ENCODE measurements at regions not wholly inside any gene's neighbourhood (a gene's known extent, or its start where the extent isn't known, plus 50 kb on each side); places are given as distances from the start of the nearest gene placed in this dataset.

DNA sequence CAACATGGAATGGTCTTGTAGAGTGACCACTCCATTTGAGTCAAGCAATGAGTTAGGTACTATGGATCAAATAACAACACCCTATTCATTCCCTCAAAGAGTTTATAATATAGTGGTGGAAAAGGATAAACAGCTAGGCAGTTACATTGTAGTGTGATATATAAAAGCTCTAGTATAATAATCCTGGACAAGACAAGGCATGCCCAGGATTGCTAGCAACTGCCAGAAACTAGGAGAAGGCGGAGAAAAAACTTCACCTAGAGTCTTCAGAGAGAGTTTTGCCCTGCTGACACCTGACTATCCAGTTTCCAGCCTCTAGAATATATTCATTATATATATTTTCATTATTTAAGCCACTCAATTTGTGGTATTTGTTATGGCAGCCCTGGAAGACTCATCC, 530.6 kb downstream of the KLF12 start:
- no peak for DNase-seq

DNA sequence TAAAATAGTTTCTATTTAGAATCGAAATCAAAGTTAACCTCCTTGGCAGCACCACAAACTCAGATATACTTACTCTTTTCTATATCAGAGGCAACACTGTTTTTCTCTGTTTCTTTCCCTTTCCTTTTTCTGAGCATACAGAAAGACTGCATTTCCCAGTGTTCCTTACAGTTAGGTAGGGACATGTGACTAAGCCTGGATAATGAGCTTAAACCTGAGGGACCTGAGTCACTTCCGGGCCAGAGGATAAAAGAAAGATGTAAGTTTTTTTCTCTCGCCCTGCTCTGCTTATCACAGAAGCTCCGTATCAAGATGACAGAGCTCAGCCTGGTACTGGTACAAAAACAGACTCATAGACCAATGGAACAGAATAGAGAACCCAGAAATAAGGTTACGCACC, 531.9 kb downstream of the KLF12 start:
- no peak for DNase-seq

DNA sequence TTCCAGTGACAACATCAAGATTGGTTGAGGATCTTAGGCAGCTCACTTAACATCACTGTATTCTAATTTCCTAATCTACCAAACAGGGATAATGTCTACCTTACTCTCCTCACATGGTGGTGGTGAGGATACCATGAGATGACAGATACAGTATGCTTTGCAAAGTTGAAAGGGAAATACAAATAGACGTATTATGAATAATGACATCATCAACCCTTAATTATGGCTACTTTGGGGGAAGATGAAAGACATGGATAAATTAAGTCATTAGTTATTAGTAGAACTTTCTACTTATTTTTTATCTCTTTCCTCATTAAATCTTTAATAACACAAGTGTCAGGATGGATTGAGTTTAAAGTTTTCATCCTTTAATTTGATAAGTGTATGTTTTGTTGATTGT, 532.5 kb downstream of the KLF12 start:
- DNase-seq: no peak

DNA sequence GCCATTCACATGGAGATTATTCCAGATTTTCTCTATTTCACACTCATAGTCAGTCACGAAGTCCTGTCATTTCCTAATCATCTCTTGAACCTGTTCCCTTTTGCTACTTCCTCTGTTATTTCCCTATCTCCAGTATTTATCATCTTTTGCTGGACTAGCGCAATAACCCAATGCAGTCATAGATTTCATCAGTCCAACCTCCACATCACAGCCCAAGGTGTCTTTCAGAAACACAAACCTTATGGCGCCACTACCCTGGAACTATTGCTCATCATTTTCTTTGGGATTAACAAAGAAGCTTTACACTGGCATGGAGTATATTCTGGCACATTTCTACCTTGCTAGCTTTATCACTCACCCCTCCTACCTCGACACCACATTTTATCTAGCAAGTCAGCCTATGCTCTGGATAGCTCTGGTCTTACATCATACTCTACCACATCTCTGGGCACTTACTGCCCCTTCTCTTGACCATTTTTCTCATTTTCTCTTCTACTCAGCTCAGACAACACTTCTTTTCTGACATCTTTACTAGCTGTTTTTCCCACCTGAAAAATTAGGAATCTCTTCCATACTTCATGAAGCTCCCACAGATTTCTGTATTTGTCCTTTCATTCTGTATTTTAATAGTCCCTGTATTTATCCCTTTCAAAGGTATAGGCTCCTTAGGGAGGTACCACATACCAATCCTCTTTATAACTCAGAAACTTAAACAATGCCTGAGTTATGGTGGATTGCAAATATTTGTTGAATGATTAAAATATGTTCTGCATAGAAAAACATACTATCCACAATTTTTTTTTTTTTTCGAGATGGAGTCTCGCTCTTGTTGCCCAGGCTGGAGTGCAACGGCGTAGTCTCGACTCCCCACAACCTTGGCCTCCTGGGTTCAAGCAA, 534.7 kb downstream of the KLF12 start:
- no peak for DNase-seq

DNA sequence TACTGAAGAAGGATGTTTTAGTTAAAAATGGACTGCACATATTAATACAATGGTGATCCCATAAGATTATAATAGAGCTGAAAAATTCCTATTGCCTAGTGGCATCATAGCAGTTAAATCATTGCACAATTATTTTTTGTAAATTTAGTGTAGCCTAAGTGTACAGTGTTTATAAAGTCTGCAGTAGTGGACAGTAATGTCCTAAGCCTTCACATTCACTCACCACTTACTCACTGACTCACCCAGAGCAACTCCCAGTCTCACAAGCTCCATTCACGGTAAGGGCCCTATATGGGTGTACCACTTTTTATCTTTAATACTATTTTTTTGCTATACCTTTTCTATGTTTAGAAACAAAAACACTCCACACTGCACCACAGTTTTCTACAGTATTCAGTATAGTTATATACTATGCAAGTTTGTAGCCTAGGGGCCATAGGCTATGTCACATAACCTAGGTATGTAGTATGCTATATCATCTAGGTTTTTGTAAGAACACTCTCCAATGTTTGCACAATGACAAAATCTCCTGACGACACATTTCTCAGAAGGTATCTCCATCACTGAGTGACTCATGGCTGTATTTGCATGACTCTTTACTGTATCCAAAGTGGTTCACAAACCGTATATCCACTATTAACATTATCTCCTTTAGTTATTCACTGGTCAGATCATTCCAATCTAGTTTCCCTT, 536.0 kb downstream of the KLF12 start:
- DNase-seq: no peak

DNA sequence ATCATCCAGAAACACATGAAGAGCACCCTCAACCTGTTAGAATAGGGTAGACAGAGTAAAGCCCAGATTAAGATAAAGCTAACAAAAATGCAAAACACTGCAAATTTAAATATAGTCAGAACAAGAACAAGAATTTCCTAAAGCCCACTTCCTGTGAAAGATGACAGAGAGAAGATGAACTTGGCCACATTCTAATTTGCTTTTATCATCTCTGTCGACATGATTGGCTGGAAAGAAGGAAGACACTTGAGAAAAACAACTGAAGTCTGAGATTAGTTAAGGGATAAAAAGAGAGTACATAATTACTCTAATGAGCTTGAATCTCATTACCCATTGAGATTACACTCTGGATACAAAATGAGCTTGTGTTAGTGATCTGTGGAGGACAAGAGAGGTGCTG, 537.6 kb downstream of the KLF5 start:
- no peak for DNase-seq

DNA sequence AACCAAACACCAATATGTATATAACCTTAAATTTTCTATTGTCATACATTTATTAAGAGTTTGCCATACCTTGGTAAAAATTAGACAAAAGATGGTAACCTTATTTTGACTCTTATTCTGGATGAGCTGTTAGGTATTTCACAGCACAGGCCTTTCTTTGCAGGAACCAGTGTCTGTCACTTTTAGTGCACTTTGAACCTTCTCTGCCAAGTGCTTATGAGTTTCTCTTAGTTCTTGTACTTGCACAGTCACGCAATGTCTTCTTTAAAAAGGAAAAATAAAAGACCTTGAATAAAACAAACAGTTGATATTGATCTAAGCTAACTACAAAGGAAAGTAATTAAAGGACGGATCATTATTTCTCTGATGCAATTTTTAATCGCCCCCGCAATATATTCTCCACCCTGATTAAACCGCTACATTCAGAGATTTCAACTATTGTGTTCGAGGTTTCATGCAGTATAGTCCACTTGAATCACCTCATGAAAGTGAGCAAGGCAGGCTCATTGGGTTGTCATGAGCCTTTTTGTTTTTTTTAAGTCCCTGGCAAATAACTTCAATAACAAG, 534.5 kb downstream of the KLF5 start:
- no peak for DNase-seq

DNA sequence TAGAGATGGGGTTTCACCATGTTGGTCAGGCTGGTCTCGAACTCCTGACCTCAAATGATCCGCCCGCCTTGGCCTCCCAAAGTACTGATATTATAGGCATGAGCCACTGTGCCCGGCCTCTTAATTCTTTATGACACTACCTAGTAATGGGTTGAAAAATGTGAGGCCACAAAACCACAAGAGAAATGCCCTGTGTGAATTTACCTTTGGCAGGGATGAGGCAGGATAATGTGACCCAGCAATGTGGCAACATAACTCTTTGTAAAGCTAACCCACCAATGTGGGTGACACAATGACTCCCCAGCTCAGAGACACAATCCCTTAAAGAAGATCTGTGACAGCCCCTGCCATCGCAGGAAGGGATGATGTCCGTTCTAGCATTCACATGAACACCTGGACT, 533.1 kb downstream of the KLF5 start:
- DNase-seq: no peak

DNA sequence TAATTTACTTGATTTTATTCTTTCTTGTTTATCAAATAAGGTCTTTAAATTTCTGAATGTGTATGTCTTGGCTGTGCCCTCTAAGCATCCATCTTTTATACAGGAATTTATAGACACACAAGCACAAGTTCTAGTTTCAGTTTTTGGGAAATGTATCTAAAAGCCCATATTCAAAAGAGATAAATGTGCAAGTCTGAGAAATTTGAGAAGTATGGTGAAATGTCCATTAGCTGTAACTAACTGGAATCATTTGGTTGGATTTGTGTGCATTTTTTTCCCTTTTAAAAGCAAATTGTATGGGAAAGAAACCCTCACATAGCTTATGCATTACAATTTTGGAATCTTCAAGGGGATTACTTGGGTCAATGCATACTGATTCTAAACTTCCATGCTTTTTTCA, 532.0 kb downstream of the KLF5 start:
- DNase-seq: no peak

DNA sequence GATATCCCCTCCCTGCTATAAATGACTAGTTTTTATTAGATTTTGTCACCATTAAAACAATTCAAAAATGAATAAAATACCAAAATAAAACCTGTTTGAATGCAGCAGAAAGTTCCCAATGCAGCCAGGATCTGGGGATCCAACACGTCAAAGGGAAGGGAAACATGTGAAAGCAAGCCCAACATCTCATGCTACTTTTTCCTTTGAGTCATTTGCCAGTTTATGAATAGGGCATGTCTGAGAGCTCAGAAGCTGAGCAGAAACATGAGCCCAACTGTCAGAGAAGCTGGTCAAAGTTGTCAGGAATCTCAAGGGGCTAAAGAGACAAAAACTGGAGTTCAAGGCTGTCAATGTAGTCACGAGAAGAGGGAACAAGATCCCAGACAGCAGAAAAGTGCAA, 526.4 kb downstream of the KLF5 start:
- DNase-seq: no peak

DNA sequence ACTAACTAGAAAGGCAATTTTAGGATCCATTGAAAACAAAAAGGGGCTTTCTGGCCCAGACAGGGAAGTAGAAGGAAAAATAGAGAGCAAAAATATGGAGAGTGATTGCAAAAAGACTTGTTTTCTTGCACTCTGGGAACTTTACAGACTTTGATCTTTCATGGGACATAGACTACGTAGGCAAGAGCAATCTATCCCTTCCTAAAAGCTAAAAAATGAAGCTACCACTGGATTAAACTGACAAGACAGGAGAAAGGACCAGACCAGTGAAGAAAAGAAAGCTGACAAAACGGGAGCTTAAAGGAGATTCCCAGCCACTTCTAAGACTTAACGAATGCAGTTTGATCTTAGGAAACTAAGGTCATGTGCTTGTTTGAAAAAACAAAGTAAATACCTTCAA, 524.5 kb downstream of the KLF5 start:
- DNase-seq: no peak

DNA sequence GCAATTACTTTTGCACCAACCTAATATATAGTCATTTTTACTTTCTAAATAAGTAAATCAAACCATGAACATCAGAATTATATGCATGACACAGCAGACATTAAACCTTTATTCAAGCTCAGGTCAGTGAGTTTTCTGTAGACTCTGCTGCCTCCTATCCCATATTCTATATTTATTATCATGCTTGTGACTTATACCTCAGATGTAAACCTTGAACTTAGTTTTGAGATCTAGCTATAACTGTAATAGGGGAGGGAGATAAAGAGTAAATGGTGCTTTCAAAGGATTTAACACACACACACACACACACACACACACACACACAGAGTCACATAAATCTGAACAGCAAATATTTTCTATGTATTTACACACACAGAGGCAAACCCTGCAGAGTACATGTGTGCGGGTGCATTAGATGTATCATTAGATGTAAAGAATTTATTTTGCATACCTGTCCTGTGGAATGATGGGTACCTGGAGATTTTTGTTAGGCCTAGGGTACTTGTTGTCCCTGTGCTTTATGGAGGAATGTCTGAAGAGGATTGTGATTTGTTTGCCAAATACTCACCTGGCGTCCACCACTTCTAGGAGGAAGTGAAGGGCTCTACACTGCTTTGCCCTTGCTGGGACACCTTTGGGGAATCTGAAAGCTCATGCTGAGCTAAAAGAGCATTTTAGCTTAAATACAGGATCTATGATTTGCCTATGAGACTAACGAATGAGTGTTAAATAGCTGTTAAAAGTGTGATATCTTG, 521.9 kb downstream of the KLF5 start:
- DNase-seq: no peak

DNA sequence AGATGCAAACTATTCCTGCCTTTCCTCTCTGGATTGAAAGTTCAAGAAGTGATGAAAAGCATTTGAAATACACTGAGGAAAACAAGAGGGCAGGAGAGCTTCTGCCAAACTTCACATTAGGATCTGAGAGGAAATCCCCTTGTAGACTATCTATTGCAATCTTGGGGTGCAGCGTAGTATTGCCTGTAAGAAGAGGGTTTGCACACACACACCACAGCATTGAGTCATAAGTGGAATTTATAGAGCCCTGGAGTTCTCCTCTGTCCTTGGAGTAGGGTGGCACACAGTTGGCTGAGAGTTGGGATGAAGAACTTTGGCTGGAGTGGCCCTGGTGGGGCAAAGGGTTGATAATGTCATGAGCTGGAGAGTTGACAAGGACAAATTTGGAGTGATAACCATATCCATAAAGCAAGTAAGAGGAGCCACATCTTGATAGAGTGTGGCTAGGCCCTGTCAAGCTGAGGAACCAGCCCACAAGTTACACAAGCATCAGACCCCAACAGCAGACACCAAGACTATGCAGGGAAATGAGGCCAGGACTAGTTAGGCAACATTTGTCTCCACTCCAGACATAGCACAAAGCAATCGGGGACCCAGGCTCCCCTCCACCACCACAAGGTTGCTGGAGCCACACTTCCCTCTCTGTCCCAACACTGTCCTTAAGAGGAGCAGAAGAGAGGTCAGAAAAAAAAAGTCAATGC, 520.9 kb downstream of the KLF5 start:
- DNase-seq: no peak

DNA sequence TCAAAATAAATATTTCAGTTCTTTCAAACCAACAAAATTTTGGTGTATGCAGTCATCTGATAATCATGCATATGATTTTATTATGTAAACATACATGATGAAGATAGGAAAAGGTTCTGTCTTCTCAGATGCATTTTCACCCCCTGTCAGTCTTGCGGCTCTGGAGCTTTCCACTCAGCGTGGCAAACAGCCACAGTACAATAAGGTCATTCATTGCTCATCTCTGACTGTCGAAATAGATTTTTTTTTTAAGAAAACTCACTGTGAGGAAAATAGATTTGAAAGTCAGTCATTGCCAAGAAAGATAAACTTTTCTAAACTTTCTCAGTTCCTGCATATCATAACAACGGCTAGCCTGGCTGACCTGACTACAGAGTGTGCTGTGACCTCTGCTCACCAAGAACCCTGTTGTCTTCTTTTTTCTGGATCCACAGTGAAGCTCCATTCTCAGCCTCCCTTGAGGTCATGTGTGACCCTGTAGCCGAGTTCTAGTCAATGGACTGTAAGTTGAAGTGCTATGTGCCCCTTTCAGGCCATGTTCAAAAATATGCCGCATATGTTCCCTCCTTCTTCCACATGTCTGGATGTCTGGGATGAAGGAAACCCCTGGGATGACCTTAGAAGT, 519.6 kb downstream of the KLF5 start:
- no peak for DNase-seq

DNA sequence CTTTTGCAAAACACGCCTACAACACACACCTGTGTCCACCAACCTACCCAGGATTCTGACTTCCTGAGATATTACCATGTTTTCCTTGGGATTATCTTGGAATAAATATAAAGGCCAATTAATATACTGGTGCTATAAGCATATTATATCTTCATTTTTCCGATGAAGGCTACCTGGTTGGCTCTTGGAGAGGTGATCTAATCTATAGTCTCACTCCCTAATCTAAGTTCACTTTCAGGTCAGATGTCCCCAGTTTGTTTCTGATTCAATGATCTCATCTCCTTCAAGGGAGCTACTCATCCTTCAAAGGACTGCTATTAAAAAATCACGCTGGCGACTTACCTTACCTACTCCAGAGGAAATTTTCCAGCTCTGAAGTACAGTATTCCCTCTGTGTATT, 517.5 kb downstream of the KLF5 start:
- no peak for DNase-seq

DNA sequence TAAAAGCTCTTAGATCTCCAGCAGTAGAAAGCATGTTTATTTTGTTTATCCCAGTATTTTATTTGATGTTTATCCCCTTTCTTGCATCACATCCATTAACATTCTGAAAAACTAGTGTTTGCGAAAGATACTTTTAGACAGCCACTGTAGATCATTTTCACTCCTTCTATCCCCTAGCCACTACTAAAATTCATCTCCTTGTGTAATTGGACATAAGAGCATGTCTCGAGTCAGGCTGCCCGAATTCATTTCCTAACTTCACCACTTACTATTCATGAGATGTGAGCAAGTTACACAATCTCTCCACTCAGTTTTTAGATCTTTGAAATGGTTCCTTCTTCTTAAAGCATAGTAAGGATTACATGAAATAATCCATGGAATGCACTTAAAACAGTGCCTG, 514.0 kb downstream of the KLF5 start:
- DNase-seq: no peak

DNA sequence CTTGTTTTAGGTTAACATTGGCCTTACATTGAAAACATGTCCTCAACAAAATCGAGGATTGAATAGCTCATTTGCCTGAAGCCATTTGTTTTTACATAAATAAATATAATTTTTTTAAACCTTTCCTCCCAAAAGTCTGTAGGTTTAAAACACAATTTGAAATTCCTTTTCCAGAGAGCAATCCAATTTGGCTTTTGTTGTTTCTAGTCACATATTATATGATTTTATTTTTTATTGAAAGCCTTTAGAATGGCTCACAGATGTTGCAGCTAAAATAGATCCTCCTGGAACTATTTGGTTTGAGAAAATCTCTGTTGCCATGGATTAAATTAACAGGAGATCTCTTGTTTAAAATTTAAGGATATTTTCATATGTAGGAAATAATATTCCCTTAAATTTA, 512.6 kb downstream of the KLF5 start:
- no peak for DNase-seq

DNA sequence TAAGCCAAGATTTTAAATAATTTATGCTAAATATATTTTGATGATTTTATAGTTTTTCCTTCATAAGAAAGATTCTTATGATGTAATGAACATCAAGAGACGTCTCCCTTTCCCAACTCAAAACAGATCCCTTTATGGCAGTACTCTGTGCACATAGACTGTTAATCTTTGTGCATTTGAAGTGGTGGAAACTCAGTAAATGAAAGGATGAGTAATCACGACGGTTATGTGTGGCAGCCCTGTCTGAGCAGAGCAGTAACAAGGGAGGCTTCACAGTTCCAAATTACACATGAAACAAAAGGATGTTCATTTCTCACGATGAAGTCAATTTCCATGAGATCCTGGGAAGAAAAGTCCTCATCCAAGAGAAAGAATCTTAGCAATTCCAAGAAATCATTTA, 498.1 kb downstream of the KLF5 start:
- no peak for DNase-seq

DNA sequence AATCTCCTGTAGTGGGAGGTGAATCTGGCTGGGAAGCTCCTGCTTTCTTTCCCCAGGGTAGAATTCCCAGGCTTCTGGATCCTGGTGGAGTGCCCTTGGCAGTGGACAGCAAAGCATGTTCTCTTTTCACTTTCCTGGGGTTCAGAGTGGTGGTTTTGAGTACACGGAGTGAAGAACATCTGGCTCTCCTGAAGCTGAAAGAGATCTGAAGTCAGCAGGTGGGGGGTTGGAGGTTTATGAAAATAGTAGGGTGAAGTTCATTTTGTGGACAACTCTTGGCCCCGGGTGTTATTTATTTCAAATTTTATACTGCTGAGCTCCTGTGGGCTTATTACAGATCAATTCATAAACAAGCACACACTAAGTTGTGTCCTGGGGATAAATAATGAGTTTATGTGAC, 497.3 kb downstream of the KLF5 start:
- no peak for DNase-seq

DNA sequence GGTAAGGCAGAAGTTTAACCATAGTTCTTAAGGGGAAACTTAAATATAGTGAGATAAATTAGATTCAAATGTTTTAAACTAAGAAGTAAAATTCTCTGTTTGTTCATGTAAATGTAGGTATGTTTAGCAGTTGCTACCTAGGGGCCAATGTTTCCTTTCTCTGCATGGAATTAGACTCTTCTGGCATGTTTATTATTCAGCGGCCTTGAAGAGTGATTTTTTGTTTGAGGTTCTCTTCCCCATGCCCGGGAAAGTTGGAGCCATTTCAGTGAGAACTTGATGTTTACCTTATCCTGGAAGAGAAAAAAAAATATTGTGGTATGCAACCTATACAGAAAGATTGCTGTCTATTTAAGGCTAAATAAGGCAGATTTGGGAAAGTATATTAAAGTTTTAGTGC, 492.9 kb downstream of the KLF5 start:
- no peak for DNase-seq

DNA sequence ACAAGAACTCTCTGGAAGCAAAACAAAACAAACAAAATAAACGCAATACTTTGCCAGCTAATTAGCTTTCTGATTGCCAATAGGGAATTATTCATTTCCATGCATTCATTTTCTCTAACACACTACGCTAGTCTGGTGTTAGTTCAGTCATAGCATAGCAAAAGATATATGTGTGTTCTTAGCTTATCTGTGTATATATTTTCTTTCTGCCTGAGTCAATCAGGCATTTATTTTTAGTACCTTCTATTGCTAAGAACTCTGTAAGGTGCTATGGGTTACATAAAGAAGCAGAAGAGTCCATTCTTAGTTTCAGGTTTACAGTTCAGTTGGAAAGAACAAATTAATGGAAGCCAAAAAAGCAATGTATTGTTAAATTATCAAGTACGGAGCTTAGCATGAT, 490.9 kb downstream of the KLF5 start:
- no peak for DNase-seq

DNA sequence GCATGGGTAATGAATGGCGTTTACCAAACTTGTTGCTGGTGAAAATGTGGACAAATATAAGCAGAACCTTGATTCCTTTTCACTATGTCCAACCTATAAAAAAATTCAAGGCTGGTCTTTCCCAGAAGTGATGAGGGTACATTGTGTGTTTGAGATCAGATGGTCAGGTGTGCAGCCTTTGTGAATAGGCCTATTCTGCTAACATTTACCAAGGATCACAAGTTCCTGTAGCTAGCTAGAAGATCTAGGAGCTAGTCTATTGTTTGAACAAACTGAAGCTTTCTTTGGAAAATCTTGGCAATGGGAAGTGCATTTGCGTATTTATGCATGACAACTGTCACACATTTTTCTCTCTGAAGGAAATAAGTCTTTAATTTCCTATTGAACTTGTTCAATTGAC, 489.6 kb downstream of the KLF5 start:
- DNase-seq: no peak
